RWPE1 (cell line): ENCODE measurements at regions not wholly inside any gene's neighbourhood (a gene's known extent, or its start where the extent isn't known, plus 50 kb on each side); places are given as distances from the start of the nearest gene placed in this dataset.

Source experiments
- CTCF ChIA-PET: fragments of 350-600 bp; sonication (Branson Sonifier 250); formaldehyde crosslinking; extraction: SDS; loops from one replicate; lab custom pipeline; 2021; lab: Yijun Ruan, JAX
- POLR2A ChIA-PET: fragments of 400-600 bp; formaldehyde crosslinking; extraction: SDS; loops from one replicate; lab custom pipeline; 2020; ENCODE audit warnings: antibody characterized with exemption; ENCODE audit not compliant: low non-redundant PET; lab: Yijun Ruan, JAX
- DNase-seq: peaks from one replicate; pipeline ENCODE4 v3.0.0; 2012; ENCODE audit warnings: low spot score
- H3K27ac ChIP-seq: fragments of 450-650 bp; 2 replicates; pipeline ENCODE4 v1.5.1; 2017
- CTCF ChIP-seq: fragments of 450-650 bp; conservative IDR thresholded peaks from 2 replicates; pipeline ENCODE4 v1.5.1; 2017; ENCODE audit warnings: low read depth, mild to moderate bottlenecking

- H3K27ac ChIP-seq = no peak overlapping the region
- ChIA-PET CTCF (interaction anchor here (0.7 to 1.1 kb wide), 2 partner anchors 19 to 23 kb away, joined by 3 to 5 read pairs; no protein-coding TSS in a partner anchor), POLR2A (no interaction called here)
- DNase-seq = no peak
- no peak for TF ChIP-seq CTCF
These were observed 443.8 kb upstream of the TGFBR2 start for GRCh38 chr3:30162579-30162978.

GRCh38 chr3:30166535-30166934 lies 439.9 kb upstream of the TGFBR2 start:
- POLR2A ChIA-PET = no interaction called here
- no peak for TF ChIP-seq CTCF
- no peak for DNase-seq
- CTCF ChIA-PET = no interaction called here
- no peak overlapping the region for H3K27ac ChIP-seq

- DNase-seq = no peak
- no peak overlapping the region for H3K27ac ChIP-seq
- TF ChIP-seq CTCF = no peak
- ChIA-PET CTCF (interaction anchor here (0.7 kb wide), 1 partner anchor 36 kb away, joined by 3 read pairs; no protein-coding TSS in a partner anchor), POLR2A (no interaction called here)
These were observed 438.8 kb upstream of the TGFBR2 start for GRCh38 chr3:30167541-30168011.

GRCh38 chr3:30169487-30169886 lies 436.9 kb upstream of the TGFBR2 start:
- CTCF ChIA-PET = no interaction called here

GRCh38 chr3:30170681-30171438 lies 435.5 kb upstream of the TGFBR2 start:
- POLR2A ChIA-PET = no interaction called here
- CTCF ChIA-PET = no interaction called here

More at GRCh38 chr3:30169487-30169886, 436.9 kb upstream of the TGFBR2 start:
- H3K27ac ChIP-seq = no peak overlapping the region
- TF ChIP-seq CTCF = no peak
- POLR2A ChIA-PET = no interaction called here
- DNase-seq = no peak

GRCh38 chr3:30174357-30174756 lies 432.0 kb upstream of the TGFBR2 start:
- no peak overlapping the region for H3K27ac ChIP-seq
- ChIA-PET POLR2A (no interaction called here), CTCF (no interaction called here)
- no peak for DNase-seq
- no peak for TF ChIP-seq CTCF

More at GRCh38 chr3:30170681-30171438, 435.5 kb upstream of the TGFBR2 start:
- no peak for TF ChIP-seq CTCF
- DNase-seq = no peak
- no peak overlapping the region for H3K27ac ChIP-seq
